Panc1 (cell line): ENCODE measurements at regions not wholly inside any gene's neighbourhood (a gene's known extent, or its start where the extent isn't known, plus 50 kb on each side); places are given as distances from the start of the nearest gene placed in this dataset.

ENCODE experiments used
- ATAC-seq: fragments of 200-7000 bp; cut with Tn5 transposase; 2 replicates; pipeline ENCODE4 v1.9.1; 2020; ENCODE audit warnings: mild to moderate bottlenecking, moderate library complexity
- BruUV-seq: library from RNA; stranded (reverse); fragments of 400-500 nt; replicated peaks from 2 replicates; lab custom pipeline; 2021; lab: Mats Ljungman, UMichigan
- CTCF ChIA-PET: fragments of 300-600 bp; sonication (Branson Sonifier 250); formaldehyde crosslinking; loops from one replicate; lab custom pipeline; 2022; ENCODE audit warnings: antibody characterized with exemption; lab: Charles Lee
- POLR2A ChIA-PET: fragments of 300-600 bp; sonication (Branson Sonifier 250); formaldehyde crosslinking; loops from one replicate; lab custom pipeline; 2022; ENCODE audit warnings: antibody characterized with exemption; lab: Charles Lee
- DNase-seq: peaks from one replicate; pipeline ENCODE4 v3.0.0-alpha.2; 2010; ENCODE audit warnings: low read depth, low spot score
- H3K27ac ChIP-seq: 2 replicates; pipeline ENCODE4 v1.5.1; 2011; ENCODE audit warnings: mild to moderate bottlenecking, low read length, inconsistent platforms
- H3K27me3 ChIP-seq: fragments of 200-500 bp; sonication (Bioruptor generic); 2 replicates; pipeline ENCODE4 v1.6.0; 2014; ENCODE audit warnings: low read length, inconsistent platforms; ENCODE audit not compliant: control insufficient read depth, insufficient read depth
- H3K36me3 ChIP-seq: fragments of 200-500 bp; sonication (Bioruptor generic); 2 replicates; pipeline ENCODE4 v1.5.1; 2014; ENCODE audit warnings: inconsistent platforms, mild to moderate bottlenecking, low read length, moderate library complexity; ENCODE audit not compliant: control insufficient read depth, insufficient read depth
- H3K4me1 ChIP-seq: 2 replicates; pipeline ENCODE4 v1.5.1; 2011; ENCODE audit warnings: inconsistent platforms, mild to moderate bottlenecking, low read length, moderate library complexity; ENCODE audit not compliant: control insufficient read depth, insufficient read depth
- H3K4me3 ChIP-seq, 2 experiments: 2 replicates each; pipeline ENCODE4 v1.5.1; 2011 to 2012; ENCODE audit warnings: low read depth in 2 of 2, low read length in 2 of 2, mild to moderate bottlenecking in 2 of 2, inconsistent platforms in 1 of 2, moderate library complexity in 1 of 2
- H3K9me3 ChIP-seq: fragments of 200-500 bp; sonication (Bioruptor generic); 2 replicates; pipeline ENCODE4 v1.5.1; 2014; ENCODE audit warnings: low read depth, mild to moderate bottlenecking, inconsistent platforms, low read length, moderate library complexity; ENCODE audit not compliant: control insufficient read depth, insufficient read depth
- CTCF ChIP-seq: fragments of 450-650 bp; IDR thresholded peaks from 2 replicates; pipeline ENCODE4 v1.5.1; 2017; ENCODE audit warnings: mild to moderate bottlenecking
- POLR2AphosphoS5 ChIP-seq: IDR thresholded peaks from 2 replicates; pipeline ENCODE4 v1.6.1; 2012; ENCODE audit warnings: mild to moderate bottlenecking, low read depth, low read length, moderate library complexity
- SIN3A ChIP-seq: IDR thresholded peaks from 2 replicates; pipeline ENCODE4 v1.6.1; 2012; ENCODE audit warnings: low read depth, mild to moderate bottlenecking, low read length, moderate library complexity, borderline replicate concordance; ENCODE audit not compliant: insufficient read depth
- TCF7L2 ChIP-seq: IDR thresholded peaks from 2 replicates; pipeline ENCODE4 v1.6.1; 2011; ENCODE audit warnings: mild to moderate bottlenecking, low read depth, low read length, inconsistent platforms
- in situ Hi-C: cut with HindIII; loops from 2 replicates; pipeline ENCODE4 v1.10.0; 2016; ENCODE audit warnings: low sequenced_read_pairs, low pct_unique_long_range_greater_than_20kb
- intact Hi-C: fragments of 100-400 bp; cut with micrococcal nuclease; formaldehyde crosslinking; loops from one replicate; pipeline ENCODE4 v1.10.0; 2022; ENCODE audit not compliant: unreplicated experiment
- TF ChIP-seq, protein P1 (sequence below), 2 experiments: IDR thresholded peaks; 2 replicates each; pipeline ENCODE4 v1.6.1; 2011 to 2012; ENCODE audit warnings: low read depth in 2 of 2, control low read depth in 1 of 2, low read length in 1 of 2, mild to moderate bottlenecking in 1 of 2, moderate library complexity in 1 of 2; ENCODE audit not compliant: insufficient read depth in 1 of 2

- no peaks in the 10 kb centered on the region for H3K36me3 ChIP-seq
- ChIA-PET CTCF (interaction anchor here (0.7 kb wide), 1 partner anchor 438 kb away, joined by 5 read pairs; no protein-coding TSS in a partner anchor), POLR2A (no interaction called here)
- intact Hi-C loops: no loop called here
- no TSS peak for BruUV-seq
- H3K27ac ChIP-seq: no peak overlapping the region
- no peaks in the 10 kb centered on the region for H3K4me1 ChIP-seq
- in situ Hi-C loops: no loop called here
- 0 out of 2 replicates have a peak, but pooled peaks cover 3% of the 10 kb centered on the region for H3K9me3 ChIP-seq
- TF ChIP-seq POLR2AphosphoS5 (no peak), CTCF (no peak), SIN3A (no peak), TCF7L2 (no peak)
- TF ChIP-seq, protein P1, sequence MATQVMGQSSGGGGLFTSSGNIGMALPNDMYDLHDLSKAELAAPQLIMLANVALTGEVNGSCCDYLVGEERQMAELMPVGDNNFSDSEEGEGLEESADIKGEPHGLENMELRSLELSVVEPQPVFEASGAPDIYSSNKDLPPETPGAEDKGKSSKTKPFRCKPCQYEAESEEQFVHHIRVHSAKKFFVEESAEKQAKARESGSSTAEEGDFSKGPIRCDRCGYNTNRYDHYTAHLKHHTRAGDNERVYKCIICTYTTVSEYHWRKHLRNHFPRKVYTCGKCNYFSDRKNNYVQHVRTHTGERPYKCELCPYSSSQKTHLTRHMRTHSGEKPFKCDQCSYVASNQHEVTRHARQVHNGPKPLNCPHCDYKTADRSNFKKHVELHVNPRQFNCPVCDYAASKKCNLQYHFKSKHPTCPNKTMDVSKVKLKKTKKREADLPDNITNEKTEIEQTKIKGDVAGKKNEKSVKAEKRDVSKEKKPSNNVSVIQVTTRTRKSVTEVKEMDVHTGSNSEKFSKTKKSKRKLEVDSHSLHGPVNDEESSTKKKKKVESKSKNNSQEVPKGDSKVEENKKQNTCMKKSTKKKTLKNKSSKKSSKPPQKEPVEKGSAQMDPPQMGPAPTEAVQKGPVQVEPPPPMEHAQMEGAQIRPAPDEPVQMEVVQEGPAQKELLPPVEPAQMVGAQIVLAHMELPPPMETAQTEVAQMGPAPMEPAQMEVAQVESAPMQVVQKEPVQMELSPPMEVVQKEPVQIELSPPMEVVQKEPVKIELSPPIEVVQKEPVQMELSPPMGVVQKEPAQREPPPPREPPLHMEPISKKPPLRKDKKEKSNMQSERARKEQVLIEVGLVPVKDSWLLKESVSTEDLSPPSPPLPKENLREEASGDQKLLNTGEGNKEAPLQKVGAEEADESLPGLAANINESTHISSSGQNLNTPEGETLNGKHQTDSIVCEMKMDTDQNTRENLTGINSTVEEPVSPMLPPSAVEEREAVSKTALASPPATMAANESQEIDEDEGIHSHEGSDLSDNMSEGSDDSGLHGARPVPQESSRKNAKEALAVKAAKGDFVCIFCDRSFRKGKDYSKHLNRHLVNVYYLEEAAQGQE (IDR thresholded peaks at IDR 0.05; ENCODE audit: insufficient read depth in 1 of 2, low read depth in 2 of 2, low read length in 1 of 2): no peak
- DNase-seq: no peak
- H3K27me3 ChIP-seq: no peaks in the 10 kb centered on the region
- no peak overlapping the region for H3K4me3 ChIP-seq
- no peak for ATAC-seq
Measured at GRCh38 chr3:144415492-144415891, 443.9 kb downstream of the DIPK2A start.

- ATAC-seq (no peak), DNase-seq (no peak)
- in situ Hi-C loops: no loop called here
- TF ChIP-seq SIN3A: no peak
- no peak for TF ChIP-seq CTCF
- no peak for TF ChIP-seq TCF7L2
- TF ChIP-seq, protein P1 (IDR thresholded peaks at IDR 0.05; ENCODE audit: insufficient read depth in 1 of 2, low read depth in 2 of 2, low read length in 1 of 2): no peak
- TF ChIP-seq POLR2AphosphoS5: no peak
- Histone ChIP-seq H3K27ac (no peak overlapping the region), H3K4me1 (no peaks in the 10 kb centered on the region), H3K27me3 (no peaks in the 10 kb centered on the region), H3K4me3 (no peak overlapping the region), H3K9me3 (no peaks in the 10 kb centered on the region), H3K36me3 (no peaks in the 10 kb centered on the region)
- CTCF ChIA-PET: no interaction called here
- no TSS peak for BruUV-seq
- POLR2A ChIA-PET: no interaction called here
- intact Hi-C loops: no loop called here
Measured at GRCh38 chr3:144424606-144425005, 453.0 kb downstream of the DIPK2A start.
